HEK293 (cell line): ENCODE measurements at regions not wholly inside any gene's neighbourhood (a gene's known extent, or its start where the extent isn't known, plus 50 kb on each side); places are given as distances from the start of the nearest gene placed in this dataset.

Experiments used
- CTCF ChIA-PET: fragments of 350-600 bp; formaldehyde crosslinking; extraction: SDS; loops from one replicate; lab custom pipeline; 2021; ENCODE audit warnings: antibody characterized with exemption; lab: Yijun Ruan, JAX
- POLR2A ChIA-PET: fragments of 300-600 bp; formaldehyde crosslinking; extraction: SDS; loops from one replicate; lab custom pipeline; 2020; ENCODE audit warnings: antibody characterized with exemption, inconsistent platforms; lab: Yijun Ruan, JAX
- H3K27ac ChIP-seq: fragments of 200-500 bp; sonication (Bioruptor generic); 2 replicates; pipeline ENCODE4 v1.5.1; 2014; ENCODE audit warnings: low read depth, low read length, control low read depth, inconsistent platforms; ENCODE audit errors: extremely low read depth
- H3K36me3 ChIP-seq, 2 experiments: fragments of 200-500 bp in 1 of 2; sonication (Bioruptor generic) in 1 of 2; 1 replicate in 1 of 2; 2 replicates in 1 of 2; pipeline ENCODE4 v1.5.1; 2014 to 2017; ENCODE audit warnings: inconsistent platforms in 2 of 2, low read length in 2 of 2; ENCODE audit not compliant: control insufficient read depth in 2 of 2, insufficient read depth in 1 of 2
- H3K4me1 ChIP-seq: fragments of 200-500 bp; sonication (Bioruptor generic); 2 replicates; pipeline ENCODE4 v1.5.1; 2014; ENCODE audit warnings: mild to moderate bottlenecking, low read length, inconsistent platforms; ENCODE audit not compliant: control insufficient read depth, insufficient read depth
- H3K4me3 ChIP-seq: 2 replicates; pipeline ENCODE4 v1.5.1; 2011; ENCODE audit warnings: low read depth, mild to moderate bottlenecking, control low read depth, low read length, moderate library complexity
- H3K9me3 ChIP-seq: fragments of 200-500 bp; sonication (Bioruptor generic); 2 replicates; pipeline ENCODE4 v1.5.1; 2014; ENCODE audit warnings: low read depth, low read length, inconsistent platforms; ENCODE audit not compliant: control insufficient read depth, insufficient read depth
- GFI1B ChIP-seq: fragments of 450-650 bp; formaldehyde crosslinking; IDR thresholded peaks from 2 replicates; pipeline ENCODE4 v1.5.1; 2016; ENCODE audit warnings: missing biosample characterization, missing genetic modification characterization
- HOXD13 ChIP-seq: sonication (generic); formaldehyde crosslinking; IDR thresholded peaks from 2 replicates; pipeline ENCODE4 v1.8.0; 2022; ENCODE audit warnings: missing genetic modification reagents, borderline replicate concordance
- KLF1 ChIP-seq: fragments of 450-650 bp; formaldehyde crosslinking; IDR thresholded peaks from 2 replicates; pipeline ENCODE4 v1.5.1; 2016; ENCODE audit warnings: missing biosample characterization, missing genetic modification characterization
- REPIN1 ChIP-seq: fragments of 450-650 bp; formaldehyde crosslinking; IDR thresholded peaks from 2 replicates; pipeline ENCODE4 v1.5.1; 2017; ENCODE audit warnings: missing biosample characterization, missing genetic modification characterization, low read depth
- SETDB1 ChIP-seq: IDR thresholded peaks from one replicate; pipeline ENCODE4 v1.6.1; 2017; ENCODE audit warnings: mild to moderate bottlenecking, low read length, moderate library complexity, mixed read lengths; ENCODE audit not compliant: insufficient read length
- SP7 ChIP-seq: fragments of 450-650 bp; formaldehyde crosslinking; IDR thresholded peaks from 2 replicates; pipeline ENCODE4 v1.5.1; 2016; ENCODE audit warnings: missing biosample characterization, missing genetic modification characterization
- WT1 ChIP-seq: fragments of 450-650 bp; formaldehyde crosslinking; IDR thresholded peaks from 2 replicates; pipeline ENCODE4 v1.5.1; 2016; ENCODE audit warnings: missing biosample characterization, missing genetic modification characterization
- ZBTB44 ChIP-seq: fragments of 450-650 bp; IDR thresholded peaks from 2 replicates; pipeline ENCODE4 v1.5.1; 2018; ENCODE audit warnings: missing biosample characterization, mild to moderate bottlenecking, missing genetic modification characterization
- ZBTB8A ChIP-seq: fragments of 450-650 bp; formaldehyde crosslinking; IDR thresholded peaks from 2 replicates; pipeline ENCODE4 v1.5.1; 2016; ENCODE audit warnings: missing biosample characterization, missing genetic modification characterization
- ZNF184 ChIP-seq: fragments of 450-650 bp; IDR thresholded peaks from 2 replicates; pipeline ENCODE4 v1.5.1; 2018; ENCODE audit warnings: missing biosample characterization, mild to moderate bottlenecking, missing genetic modification characterization
- ZNF555 ChIP-seq: fragments of 450-650 bp; formaldehyde crosslinking; conservative IDR thresholded peaks from 2 replicates; pipeline ENCODE4 v1.5.1; 2017; ENCODE audit warnings: missing biosample characterization, mild to moderate bottlenecking, missing genetic modification characterization, inconsistent platforms
- ZNF621 ChIP-seq: fragments of 450-650 bp; formaldehyde crosslinking; IDR thresholded peaks from 2 replicates; pipeline ENCODE4 v1.5.1; 2017; ENCODE audit warnings: missing biosample characterization, missing genetic modification characterization
- ZNF654 ChIP-seq: fragments of 450-650 bp; formaldehyde crosslinking; IDR thresholded peaks from 2 replicates; pipeline ENCODE4 v1.5.1; 2016; ENCODE audit warnings: low read depth, missing biosample characterization, missing genetic modification characterization
- ZNF692 ChIP-seq: fragments of 450-650 bp; formaldehyde crosslinking; IDR thresholded peaks from 2 replicates; pipeline ENCODE4 v1.5.1; 2016; ENCODE audit warnings: missing biosample characterization, missing genetic modification characterization
- ZNF776 ChIP-seq: fragments of 450-650 bp; formaldehyde crosslinking; IDR thresholded peaks from 2 replicates; pipeline ENCODE4 v1.5.0; 2017; ENCODE audit warnings: missing biosample characterization, missing genetic modification characterization, borderline replicate concordance
- TF ChIP-seq, protein P1 (sequence below): fragments of 450-650 bp; formaldehyde crosslinking; IDR thresholded peaks from 2 replicates; pipeline ENCODE4 v1.5.1; 2016; ENCODE audit warnings: missing biosample characterization, missing genetic modification characterization
- TF ChIP-seq, protein P2 (sequence below): fragments of 450-650 bp; formaldehyde crosslinking; IDR thresholded peaks from 2 replicates; pipeline ENCODE4 v1.5.1; 2017; ENCODE audit warnings: missing biosample characterization, missing genetic modification characterization
- TF ChIP-seq, protein P3 (sequence below): fragments of 450-650 bp; formaldehyde crosslinking; IDR thresholded peaks from 2 replicates; pipeline ENCODE4 v1.5.1; 2017; ENCODE audit warnings: missing biosample characterization, missing genetic modification characterization
- TF ChIP-seq, protein P4 (sequence below): fragments of 450-650 bp; formaldehyde crosslinking; optimal IDR thresholded peaks from 2 replicates; pipeline ENCODE3; 2016; ENCODE audit warnings: missing biosample characterization, mild to moderate bottlenecking, missing genetic modification characterization
- TF ChIP-seq, protein P5 (sequence below): fragments of 450-650 bp; formaldehyde crosslinking; IDR thresholded peaks from 2 replicates; pipeline ENCODE4 v1.5.1; 2016; ENCODE audit warnings: missing biosample characterization, missing genetic modification characterization

DNA sequence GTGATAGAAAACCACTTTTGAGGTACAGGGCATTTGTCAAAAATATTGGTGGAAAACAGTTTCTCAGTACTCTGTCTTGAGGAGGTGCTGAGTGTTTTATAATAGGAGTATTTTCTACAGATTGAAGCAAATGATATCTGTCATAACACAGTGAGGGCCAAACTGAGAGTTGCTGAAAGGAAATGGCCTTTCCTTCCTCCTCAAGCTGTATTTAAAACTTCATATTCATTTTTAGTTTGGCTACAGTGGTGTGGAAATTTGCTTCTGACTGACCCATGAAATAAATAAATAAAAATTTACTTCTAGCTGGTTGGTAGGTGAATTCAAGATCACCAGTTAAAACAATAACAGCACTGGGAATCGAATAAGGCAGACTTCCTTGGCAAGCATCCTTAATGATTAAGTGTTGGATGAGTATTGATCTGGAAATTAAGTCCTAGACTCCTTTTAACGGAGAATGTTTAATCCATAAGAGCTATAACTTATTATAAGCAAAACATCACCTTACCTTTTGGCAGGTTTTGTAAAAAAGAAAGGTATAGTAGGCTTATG is 828.6 kb upstream of the CITED2 start:
- Histone ChIP-seq H3K36me3 (no peaks in the 10 kb centered on the region), H3K4me3 (no peak overlapping the region), H3K9me3 (no peaks in the 10 kb centered on the region), H3K4me1 (no peaks in the 10 kb centered on the region), H3K27ac (no peak overlapping the region)
- CTCF ChIA-PET, result interaction anchor here (0.6 kb wide), 1 partner anchor 9 kb away, joined by 3 read pairs; no protein-coding TSS in a partner anchor
- TF ChIP-seq ZBTB8A (tag by site-specific recombination) (no peak), GFI1B (tag by site-specific recombination) (no peak), HOXD13 (CRISPR knock-in tag) (no peak)
- TF ChIP-seq, protein P1, sequence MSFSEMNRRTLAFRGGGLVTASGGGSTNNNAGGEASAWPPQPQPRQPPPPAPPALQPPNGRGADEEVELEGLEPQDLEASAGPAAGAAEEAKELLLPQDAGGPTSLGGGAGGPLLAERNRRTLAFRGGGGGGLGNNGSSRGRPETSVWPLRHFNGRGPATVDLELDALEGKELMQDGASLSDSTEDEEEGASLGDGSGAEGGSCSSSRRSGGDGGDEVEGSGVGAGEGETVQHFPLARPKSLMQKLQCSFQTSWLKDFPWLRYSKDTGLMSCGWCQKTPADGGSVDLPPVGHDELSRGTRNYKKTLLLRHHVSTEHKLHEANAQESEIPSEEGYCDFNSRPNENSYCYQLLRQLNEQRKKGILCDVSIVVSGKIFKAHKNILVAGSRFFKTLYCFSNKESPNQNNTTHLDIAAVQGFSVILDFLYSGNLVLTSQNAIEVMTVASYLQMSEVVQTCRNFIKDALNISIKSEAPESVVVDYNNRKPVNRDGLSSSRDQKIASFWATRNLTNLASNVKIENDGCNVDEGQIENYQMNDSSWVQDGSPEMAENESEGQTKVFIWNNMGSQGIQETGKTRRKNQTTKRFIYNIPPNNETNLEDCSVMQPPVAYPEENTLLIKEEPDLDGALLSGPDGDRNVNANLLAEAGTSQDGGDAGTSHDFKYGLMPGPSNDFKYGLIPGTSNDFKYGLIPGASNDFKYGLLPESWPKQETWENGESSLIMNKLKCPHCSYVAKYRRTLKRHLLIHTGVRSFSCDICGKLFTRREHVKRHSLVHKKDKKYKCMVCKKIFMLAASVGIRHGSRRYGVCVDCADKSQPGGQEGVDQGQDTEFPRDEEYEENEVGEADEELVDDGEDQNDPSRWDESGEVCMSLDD (tag by site-specific recombination), result no peak
- POLR2A ChIA-PET, result no interaction called here

GRCh38 chr6:140201787-140202458 is 827.5 kb upstream of the CITED2 start:
- Histone ChIP-seq H3K36me3 (no peaks in the 10 kb centered on the region), H3K4me1 (no peaks in the 10 kb centered on the region), H3K9me3 (no peaks in the 10 kb centered on the region), H3K4me3 (no peak overlapping the region), H3K27ac (no peak overlapping the region)
- ChIA-PET CTCF (no interaction called here), POLR2A (no interaction called here)
- no peak for TF ChIP-seq GFI1B (tag by site-specific recombination)
- no peak for TF ChIP-seq KLF1 (tag by site-specific recombination)
- TF ChIP-seq WT1, result no peak
- TF ChIP-seq, protein P2, sequence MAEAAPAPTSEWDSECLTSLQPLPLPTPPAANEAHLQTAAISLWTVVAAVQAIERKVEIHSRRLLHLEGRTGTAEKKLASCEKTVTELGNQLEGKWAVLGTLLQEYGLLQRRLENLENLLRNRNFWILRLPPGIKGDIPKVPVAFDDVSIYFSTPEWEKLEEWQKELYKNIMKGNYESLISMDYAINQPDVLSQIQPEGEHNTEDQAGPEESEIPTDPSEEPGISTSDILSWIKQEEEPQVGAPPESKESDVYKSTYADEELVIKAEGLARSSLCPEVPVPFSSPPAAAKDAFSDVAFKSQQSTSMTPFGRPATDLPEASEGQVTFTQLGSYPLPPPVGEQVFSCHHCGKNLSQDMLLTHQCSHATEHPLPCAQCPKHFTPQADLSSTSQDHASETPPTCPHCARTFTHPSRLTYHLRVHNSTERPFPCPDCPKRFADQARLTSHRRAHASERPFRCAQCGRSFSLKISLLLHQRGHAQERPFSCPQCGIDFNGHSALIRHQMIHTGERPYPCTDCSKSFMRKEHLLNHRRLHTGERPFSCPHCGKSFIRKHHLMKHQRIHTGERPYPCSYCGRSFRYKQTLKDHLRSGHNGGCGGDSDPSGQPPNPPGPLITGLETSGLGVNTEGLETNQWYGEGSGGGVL (tag by site-specific recombination), result no peak
- no peak for TF ChIP-seq SP7 (tag by site-specific recombination)
- no peak for TF ChIP-seq ZNF184 (tag by site-specific recombination)
- TF ChIP-seq ZNF776 (tag by site-specific recombination), result no peak
- no peak for TF ChIP-seq REPIN1 (tag by site-specific recombination)
- no peak for TF ChIP-seq ZNF621 (tag by site-specific recombination)
- TF ChIP-seq, protein P3, sequence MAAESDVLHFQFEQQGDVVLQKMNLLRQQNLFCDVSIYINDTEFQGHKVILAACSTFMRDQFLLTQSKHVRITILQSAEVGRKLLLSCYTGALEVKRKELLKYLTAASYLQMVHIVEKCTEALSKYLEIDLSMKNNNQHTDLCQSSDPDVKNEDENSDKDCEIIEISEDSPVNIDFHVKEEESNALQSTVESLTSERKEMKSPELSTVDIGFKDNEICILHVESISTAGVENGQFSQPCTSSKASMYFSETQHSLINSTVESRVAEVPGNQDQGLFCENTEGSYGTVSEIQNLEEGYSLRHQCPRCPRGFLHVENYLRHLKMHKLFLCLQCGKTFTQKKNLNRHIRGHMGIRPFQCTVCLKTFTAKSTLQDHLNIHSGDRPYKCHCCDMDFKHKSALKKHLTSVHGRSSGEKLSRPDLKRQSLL (tag by site-specific recombination), result no peak
- TF ChIP-seq ZNF654 (tag by site-specific recombination), result no peak
- TF ChIP-seq, protein P4, sequence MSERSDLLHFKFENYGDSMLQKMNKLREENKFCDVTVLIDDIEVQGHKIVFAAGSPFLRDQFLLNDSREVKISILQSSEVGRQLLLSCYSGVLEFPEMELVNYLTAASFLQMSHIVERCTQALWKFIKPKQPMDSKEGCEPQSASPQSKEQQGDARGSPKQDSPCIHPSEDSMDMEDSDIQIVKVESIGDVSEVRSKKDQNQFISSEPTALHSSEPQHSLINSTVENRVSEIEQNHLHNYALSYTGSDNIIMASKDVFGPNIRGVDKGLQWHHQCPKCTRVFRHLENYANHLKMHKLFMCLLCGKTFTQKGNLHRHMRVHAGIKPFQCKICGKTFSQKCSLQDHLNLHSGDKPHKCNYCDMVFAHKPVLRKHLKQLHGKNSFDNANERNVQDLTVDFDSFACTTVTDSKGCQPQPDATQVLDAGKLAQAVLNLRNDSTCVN (tag by site-specific recombination), result no peak
- TF ChIP-seq ZNF555 (tag by site-specific recombination), result no peak
- TF ChIP-seq ZNF692, result no peak
- no peak for TF ChIP-seq SETDB1
- TF ChIP-seq ZBTB44 (tag by site-specific recombination), result no peak
- TF ChIP-seq, protein P5, sequence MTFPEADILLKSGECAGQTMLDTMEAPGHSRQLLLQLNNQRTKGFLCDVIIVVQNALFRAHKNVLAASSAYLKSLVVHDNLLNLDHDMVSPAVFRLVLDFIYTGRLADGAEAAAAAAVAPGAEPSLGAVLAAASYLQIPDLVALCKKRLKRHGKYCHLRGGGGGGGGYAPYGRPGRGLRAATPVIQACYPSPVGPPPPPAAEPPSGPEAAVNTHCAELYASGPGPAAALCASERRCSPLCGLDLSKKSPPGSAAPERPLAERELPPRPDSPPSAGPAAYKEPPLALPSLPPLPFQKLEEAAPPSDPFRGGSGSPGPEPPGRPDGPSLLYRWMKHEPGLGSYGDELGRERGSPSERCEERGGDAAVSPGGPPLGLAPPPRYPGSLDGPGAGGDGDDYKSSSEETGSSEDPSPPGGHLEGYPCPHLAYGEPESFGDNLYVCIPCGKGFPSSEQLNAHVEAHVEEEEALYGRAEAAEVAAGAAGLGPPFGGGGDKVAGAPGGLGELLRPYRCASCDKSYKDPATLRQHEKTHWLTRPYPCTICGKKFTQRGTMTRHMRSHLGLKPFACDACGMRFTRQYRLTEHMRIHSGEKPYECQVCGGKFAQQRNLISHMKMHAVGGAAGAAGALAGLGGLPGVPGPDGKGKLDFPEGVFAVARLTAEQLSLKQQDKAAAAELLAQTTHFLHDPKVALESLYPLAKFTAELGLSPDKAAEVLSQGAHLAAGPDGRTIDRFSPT (tag by site-specific recombination), result no peak
